Vagina (tissue), 2 donors: ENCODE measurements at regions not wholly inside any gene's neighbourhood (a gene's known extent, or its start where the extent isn't known, plus 50 kb on each side); places are given as distances from the start of the nearest gene placed in this dataset.

Experiments
- POLR2A ChIP-seq, 2 donors: fragments of 450-650 bp; IDR thresholded peaks; one replicate each; pipeline ENCODE4 v1.6.1; 2017; ENCODE audit warnings: antibody characterized with exemption in 2 of 2, mild to moderate bottlenecking in 2 of 2, moderate library complexity in 2 of 2
- TF ChIP-seq, protein P1 (sequence below), 3 experiments: fragments of 450-650 bp in 2 of 3; fragments of 200-600 bp in 1 of 3; sonication (generic) in 1 of 3; IDR thresholded peaks; one replicate each; pipeline ENCODE4 v1.5.1; 2017 to 2019; ENCODE audit warnings: antibody characterized with exemption in 3 of 3, mild to moderate bottlenecking in 2 of 3, moderate library complexity in 2 of 3

GRCh38 chr2:138321458-138321857 is 180.1 kb upstream of the SPOPL start:
- TF ChIP-seq POLR2A (IDR thresholded peaks at IDR 0.05) = no peak
- TF ChIP-seq, protein P1, sequence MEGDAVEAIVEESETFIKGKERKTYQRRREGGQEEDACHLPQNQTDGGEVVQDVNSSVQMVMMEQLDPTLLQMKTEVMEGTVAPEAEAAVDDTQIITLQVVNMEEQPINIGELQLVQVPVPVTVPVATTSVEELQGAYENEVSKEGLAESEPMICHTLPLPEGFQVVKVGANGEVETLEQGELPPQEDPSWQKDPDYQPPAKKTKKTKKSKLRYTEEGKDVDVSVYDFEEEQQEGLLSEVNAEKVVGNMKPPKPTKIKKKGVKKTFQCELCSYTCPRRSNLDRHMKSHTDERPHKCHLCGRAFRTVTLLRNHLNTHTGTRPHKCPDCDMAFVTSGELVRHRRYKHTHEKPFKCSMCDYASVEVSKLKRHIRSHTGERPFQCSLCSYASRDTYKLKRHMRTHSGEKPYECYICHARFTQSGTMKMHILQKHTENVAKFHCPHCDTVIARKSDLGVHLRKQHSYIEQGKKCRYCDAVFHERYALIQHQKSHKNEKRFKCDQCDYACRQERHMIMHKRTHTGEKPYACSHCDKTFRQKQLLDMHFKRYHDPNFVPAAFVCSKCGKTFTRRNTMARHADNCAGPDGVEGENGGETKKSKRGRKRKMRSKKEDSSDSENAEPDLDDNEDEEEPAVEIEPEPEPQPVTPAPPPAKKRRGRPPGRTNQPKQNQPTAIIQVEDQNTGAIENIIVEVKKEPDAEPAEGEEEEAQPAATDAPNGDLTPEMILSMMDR (IDR thresholded peaks at IDR 0.05) = no peak
